Keratinocyte (primary cell): ENCODE measurements at regions not wholly inside any gene's neighbourhood (a gene's known extent, or its start where the extent isn't known, plus 50 kb on each side); places are given as distances from the start of the nearest gene placed in this dataset.

Experiments
- DNase-seq: peaks from one replicate; pipeline ENCODE4 v3.0.0-alpha.2; 2011; ENCODE audit warnings: low read depth, missing footprints, low spot score
- FAIRE-seq: peaks from 2 replicates; lab custom pipeline; 2011; peaks lifted over from hg19 to GRCh38; lab: Jason Lieb, UNC
- H2AFZ ChIP-seq: 2 replicates; pipeline ENCODE4 v1.6.0; 2012; ENCODE audit warnings: low read length, control low read depth, inconsistent platforms; ENCODE audit not compliant: control insufficient read depth
- H3K27ac ChIP-seq: 2 replicates; pipeline ENCODE4 v1.5.1; 2011; ENCODE audit warnings: low read length; ENCODE audit not compliant: control insufficient read depth, insufficient read depth
- H3K27me3 ChIP-seq: 3 replicates; pipeline ENCODE4 v1.6.0; 2011; ENCODE audit warnings: low read length; ENCODE audit not compliant: control insufficient read depth, insufficient read depth; ENCODE audit errors: extremely low read depth
- H3K36me3 ChIP-seq, 2 experiments: 2 replicates in 1 of 2; 3 replicates in 1 of 2; pipeline ENCODE4 v1.5.1; 2011; ENCODE audit warnings: low read length in 2 of 2, mild to moderate bottlenecking in 1 of 2; ENCODE audit not compliant: control insufficient read depth in 2 of 2, insufficient read depth in 2 of 2; ENCODE audit errors: extremely low read depth in 1 of 2
- H3K4me1 ChIP-seq: 3 replicates; pipeline ENCODE4 v1.5.1; 2011; ENCODE audit warnings: low read length; ENCODE audit not compliant: control insufficient read depth, insufficient read depth; ENCODE audit errors: extremely low read depth
- H3K4me2 ChIP-seq: 3 replicates; pipeline ENCODE4 v1.6.0; 2011; ENCODE audit warnings: low read depth, low read length; ENCODE audit not compliant: control insufficient read depth, insufficient read depth; ENCODE audit errors: extremely low read depth
- H3K4me3 ChIP-seq, 3 experiments: fragments of 200-600 bp in 1 of 3; sonication (generic) in 1 of 3; 2 replicates in 2 of 3; 3 replicates in 1 of 3; pipeline ENCODE4 v1.5.1; 2011 to 2016; ENCODE audit warnings: low read length in 3 of 3, mild to moderate bottlenecking in 3 of 3, control low read depth in 2 of 3, inconsistent platforms in 1 of 3, low read depth in 1 of 3, mixed read lengths in 1 of 3, mixed run types in 1 of 3, moderate library complexity in 1 of 3; ENCODE audit not compliant: control insufficient read depth in 2 of 3, insufficient read depth in 2 of 3; ENCODE audit errors: extremely low read depth in 1 of 3
- H3K79me2 ChIP-seq: 2 replicates; pipeline ENCODE4 v1.6.0; 2012; ENCODE audit warnings: low read length; ENCODE audit not compliant: control insufficient read depth, insufficient read depth
- H3K9ac ChIP-seq: 3 replicates; pipeline ENCODE4 v1.6.0; 2011; ENCODE audit warnings: low read length; ENCODE audit not compliant: control insufficient read depth, insufficient read depth; ENCODE audit errors: extremely low read depth
- H3K9me1 ChIP-seq: 3 replicates; pipeline ENCODE4 v1.6.0; 2011; ENCODE audit warnings: low read length; ENCODE audit not compliant: control insufficient read depth, insufficient read depth; ENCODE audit errors: extremely low read depth
- H3K9me3 ChIP-seq: 2 replicates; pipeline ENCODE4 v1.5.1; 2012; ENCODE audit warnings: low read depth, low read length; ENCODE audit not compliant: control insufficient read depth
- H4K20me1 ChIP-seq: 3 replicates; pipeline ENCODE4 v1.6.0; 2011; ENCODE audit warnings: low read length; ENCODE audit not compliant: control insufficient read depth, insufficient read depth; ENCODE audit errors: extremely low read depth
- EZH2 ChIP-seq: IDR thresholded peaks from one replicate; pipeline ENCODE4 v1.6.1; 2012; ENCODE audit warnings: inconsistent platforms, mild to moderate bottlenecking, low read length, moderate library complexity
- dilution Hi-C: fragments of 300-500 bp; cut with MboI; formaldehyde crosslinking; loops from one replicate; pipeline ENCODE4 v1.7.0; 2020; ENCODE audit warnings: low sequenced_read_pairs; ENCODE audit not compliant: extremely low pct_ligation_motif_present
- small RNA-seq, 3 experiments: library from RNA; depleted of rRNA; stranded (forward); fragments of <200 nt; gene quantifications; one replicate each; pipeline ENCODE3, GENCODE V24; 2012; ENCODE audit warnings: low read depth in 3 of 3, low replicate concordance in 1 of 3; ENCODE audit not compliant: insufficient read length in 3 of 3
- TF ChIP-seq, protein P1 (sequence below), 3 experiments: IDR thresholded peaks in 1 of 3; conservative IDR thresholded peaks in 1 of 3; optimal IDR thresholded peaks in 1 of 3; 2 replicates in 2 of 3; 3 replicates in 1 of 3; pipeline versions ENCODE3 to v1.5.1; 2011; ENCODE audit warnings: low read length in 3 of 3, mild to moderate bottlenecking in 3 of 3, moderate library complexity in 2 of 3, control low read depth in 1 of 3, inconsistent platforms in 1 of 3; ENCODE audit not compliant: insufficient read depth in 2 of 3; ENCODE audit errors: extremely low read depth in 1 of 3

GRCh38 chr14:89466944-89467343 is 49.9 kb upstream of the FOXN3 start:
- DNase-seq (peak; percentile 9), FAIRE-seq (peak; percentile 75)
- Histone ChIP-seq H3K4me1 (peaks cover 9% of the 10 kb centered on the region), H3K9me3 (no peaks in the 10 kb centered on the region), H3K79me2 (no peaks in the 10 kb centered on the region), H3K27ac (no peak overlapping the region), H3K36me3 (no peaks in the 10 kb centered on the region), H3K27me3 (no peaks in the 10 kb centered on the region), H3K9ac (no peak overlapping the region), H3K4me3 (no peak overlapping the region), H3K4me2 (peak overlapping the region; percentile 31), H2AFZ (peak overlapping the region; percentile 80), H3K9me1 (no peaks in the 10 kb centered on the region), H4K20me1 (no peaks in the 10 kb centered on the region)
- no peak for TF ChIP-seq EZH2
- TF ChIP-seq, protein P1, sequence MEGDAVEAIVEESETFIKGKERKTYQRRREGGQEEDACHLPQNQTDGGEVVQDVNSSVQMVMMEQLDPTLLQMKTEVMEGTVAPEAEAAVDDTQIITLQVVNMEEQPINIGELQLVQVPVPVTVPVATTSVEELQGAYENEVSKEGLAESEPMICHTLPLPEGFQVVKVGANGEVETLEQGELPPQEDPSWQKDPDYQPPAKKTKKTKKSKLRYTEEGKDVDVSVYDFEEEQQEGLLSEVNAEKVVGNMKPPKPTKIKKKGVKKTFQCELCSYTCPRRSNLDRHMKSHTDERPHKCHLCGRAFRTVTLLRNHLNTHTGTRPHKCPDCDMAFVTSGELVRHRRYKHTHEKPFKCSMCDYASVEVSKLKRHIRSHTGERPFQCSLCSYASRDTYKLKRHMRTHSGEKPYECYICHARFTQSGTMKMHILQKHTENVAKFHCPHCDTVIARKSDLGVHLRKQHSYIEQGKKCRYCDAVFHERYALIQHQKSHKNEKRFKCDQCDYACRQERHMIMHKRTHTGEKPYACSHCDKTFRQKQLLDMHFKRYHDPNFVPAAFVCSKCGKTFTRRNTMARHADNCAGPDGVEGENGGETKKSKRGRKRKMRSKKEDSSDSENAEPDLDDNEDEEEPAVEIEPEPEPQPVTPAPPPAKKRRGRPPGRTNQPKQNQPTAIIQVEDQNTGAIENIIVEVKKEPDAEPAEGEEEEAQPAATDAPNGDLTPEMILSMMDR (optimal IDR thresholded peaks at IDR 0.05 in 1 of 3, IDR thresholded peaks at IDR 0.05 in 1 of 3, conservative IDR thresholded peaks at IDR 0.05 in 1 of 3; ENCODE audit: extremely low read depth in 1 of 3, insufficient read depth in 2 of 3, low read length in 3 of 3) = no peak
- dilution Hi-C loops = no loop called here

Small RNA genes in the stretch of these regions (small RNA-seq; reads per million reads assigned to genes)
- 0 reads per million in 3 experiments for gene RF00019
- 0 reads per million in 3 experiments for gene RN7SKP107
